ENCODE measurements at regions not wholly inside any gene's neighbourhood (a gene's known extent, or its start where the extent isn't known, plus 50 kb on each side); places are given as distances from the start of the nearest gene placed in this dataset.

- DNase-seq (ENCODE audit: extremely low read depth in 1 of 4, low spot score in 3 of 4), result no peak
- no peak overlapping the region for H3K4me2 ChIP-seq (ENCODE audit: insufficient read depth, low read length)
- no peaks in the 10 kb centered on the region for H3K4me1 ChIP-seq (replicated peaks in 1 of 2; ENCODE audit: control insufficient read depth in 2 of 2, insufficient read depth in 2 of 2, low read length in 2 of 2)
- BruUV-seq (replicated peaks), result no TSS peak
- H3K36me3 ChIP-seq (ENCODE audit: control insufficient read depth, insufficient read depth, low read length), result no peaks in the 10 kb centered on the region
- H3K4me3 ChIP-seq, result no peak overlapping the region
- no peak overlapping the region for H3K9ac ChIP-seq (ENCODE audit: insufficient read depth in 1 of 2, low read depth in 2 of 2, low read length in 2 of 2)
- ChIA-PET POLR2A (no interaction called here), CTCF (ENCODE audit: low intra/inter-chr PET ratio) (no interaction called here)
- intact Hi-C loops (cut with micrococcal nuclease) (no loop called here), in situ Hi-C loops (cut with MboI) (no loop called here)
- FAIRE-seq, result no peak
- WGBS (ENCODE audit: insufficient coverage, low coverage, missing lambda C conversion rate), result 3% methylated on average over 3 of the region's 3 CpGs
- no peaks in the 10 kb centered on the region for H3K79me2 ChIP-seq (ENCODE audit: control insufficient read depth, insufficient read depth, low read length)
- no peaks in the 10 kb centered on the region for H4K20me1 ChIP-seq (replicated peaks; ENCODE audit: control insufficient read depth, insufficient read depth, low read length)
- no peak for ATAC-seq
- no peak overlapping the region for H3K27ac ChIP-seq (ENCODE audit: extremely low read depth, low read depth, low read length)
- no peaks in the 10 kb centered on the region; a peak in 1 of 5 replicates for H3K27me3 ChIP-seq (ENCODE audit: control insufficient read depth in 2 of 2, insufficient read depth in 2 of 2, low read length in 2 of 2)
- TF ChIP-seq ZBTB2 (IDR thresholded peaks at IDR 0.05) (no peak), CREM (IDR thresholded peaks at IDR 0.05; ENCODE audit: low read depth) (no peak), PHB (CRISPR knock-in tag; IDR thresholded peaks at IDR 0.05) (no peak), E2F6 (IDR thresholded peaks at IDR 0.05; ENCODE audit: borderline replicate concordance in 1 of 2, extremely low read depth in 1 of 2, insufficient read depth in 1 of 2, insufficient read length in 1 of 2, low read depth in 1 of 2, low read length in 1 of 2, poor library complexity in 1 of 2, severe bottlenecking in 1 of 2) (no peak), HOMEZ (CRISPR knock-in tag; IDR thresholded peaks at IDR 0.05) (no peak), TAF9B (IDR thresholded peaks at IDR 0.05; ENCODE audit: partially characterized antibody) (no peak), ZFP36 (IDR thresholded peaks at IDR 0.05; ENCODE audit: low read depth, low read length, partially characterized antibody) (no peak), BACH1 (tag; IDR thresholded peaks at IDR 0.05) (no peak), ZNF274 (IDR thresholded peaks at IDR 0.05; ENCODE audit: borderline replicate concordance, low read depth, low read length) (no peak), HNRNPL (IDR thresholded peaks at IDR 0.05; ENCODE audit: low read depth, low read length) (no peak), FOXK1 (CRISPR knock-in tag; IDR thresholded peaks at IDR 0.05; ENCODE audit: borderline replicate concordance) (no peak)
- no peaks in the 10 kb centered on the region for H3K9me3 ChIP-seq (replicated peaks; ENCODE audit: control insufficient read depth, insufficient read depth, low read depth, low read length)
- no peak overlapping the region for H2AFZ ChIP-seq (ENCODE audit: low read depth, low read length)
- no peaks in the 10 kb centered on the region for H3K9me1 ChIP-seq (ENCODE audit: control insufficient read depth, insufficient read depth, low read length)
These were observed 424.9 kb downstream of the FGF9 start for GRCh38 chr13:22095794-22096193.
